GM13976 (cell line): ENCODE measurements at regions not wholly inside any gene's neighbourhood (a gene's known extent, or its start where the extent isn't known, plus 50 kb on each side); places are given as distances from the start of the nearest gene placed in this dataset.
"Not testable (repeated sequence)": the region's sequence is repeated elsewhere in the genome, so short reads cannot be mapped to it uniquely, and the experiment has no call there.

Experiments used
- DNase-seq: peaks from one replicate; pipeline ENCODE4 v3.0.0; 2012; ENCODE audit warnings: low spot score
- in situ Hi-C: fragments of 300-500 bp; cut with MboI; formaldehyde crosslinking; loops from one replicate; pipeline ENCODE4 v1.12.0; 2022; ENCODE audit warnings: low sequenced_read_pairs, mixed read lengths, inconsistent platforms; ENCODE audit not compliant: unreplicated experiment
- TF ChIP-seq, protein P1 (sequence below): IDR thresholded peaks from 2 replicates; pipeline ENCODE4 v1.5.1; 2012; ENCODE audit warnings: borderline replicate concordance, mild to moderate bottlenecking; ENCODE audit not compliant: insufficient read depth; ENCODE audit errors: extremely low read depth, missing control alignments, control extremely low read depth

DNA sequence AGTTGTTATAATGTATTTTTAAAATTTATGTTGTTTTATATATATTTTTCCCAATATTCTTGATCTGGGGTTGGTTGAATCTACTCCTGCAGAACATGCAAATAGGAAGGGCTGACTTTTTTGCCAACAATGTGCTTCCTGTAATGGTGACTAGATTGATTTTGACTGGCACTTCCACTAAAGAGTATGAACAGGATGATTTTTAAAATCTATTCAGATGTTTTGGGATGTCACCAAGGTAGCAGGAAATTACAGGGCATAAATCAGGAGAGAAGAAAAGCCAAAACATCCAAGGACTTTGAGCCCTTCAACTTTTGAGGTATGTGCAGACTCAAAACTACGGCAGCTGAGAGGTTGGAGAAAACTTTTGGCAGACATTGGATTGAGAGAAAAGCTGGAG lies 1047.6 kb downstream of the SLITRK5 start:
- in situ Hi-C loops: no loop called here
- TF ChIP-seq, protein P1, sequence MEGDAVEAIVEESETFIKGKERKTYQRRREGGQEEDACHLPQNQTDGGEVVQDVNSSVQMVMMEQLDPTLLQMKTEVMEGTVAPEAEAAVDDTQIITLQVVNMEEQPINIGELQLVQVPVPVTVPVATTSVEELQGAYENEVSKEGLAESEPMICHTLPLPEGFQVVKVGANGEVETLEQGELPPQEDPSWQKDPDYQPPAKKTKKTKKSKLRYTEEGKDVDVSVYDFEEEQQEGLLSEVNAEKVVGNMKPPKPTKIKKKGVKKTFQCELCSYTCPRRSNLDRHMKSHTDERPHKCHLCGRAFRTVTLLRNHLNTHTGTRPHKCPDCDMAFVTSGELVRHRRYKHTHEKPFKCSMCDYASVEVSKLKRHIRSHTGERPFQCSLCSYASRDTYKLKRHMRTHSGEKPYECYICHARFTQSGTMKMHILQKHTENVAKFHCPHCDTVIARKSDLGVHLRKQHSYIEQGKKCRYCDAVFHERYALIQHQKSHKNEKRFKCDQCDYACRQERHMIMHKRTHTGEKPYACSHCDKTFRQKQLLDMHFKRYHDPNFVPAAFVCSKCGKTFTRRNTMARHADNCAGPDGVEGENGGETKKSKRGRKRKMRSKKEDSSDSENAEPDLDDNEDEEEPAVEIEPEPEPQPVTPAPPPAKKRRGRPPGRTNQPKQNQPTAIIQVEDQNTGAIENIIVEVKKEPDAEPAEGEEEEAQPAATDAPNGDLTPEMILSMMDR: no peak
- no peak for DNase-seq

DNA sequence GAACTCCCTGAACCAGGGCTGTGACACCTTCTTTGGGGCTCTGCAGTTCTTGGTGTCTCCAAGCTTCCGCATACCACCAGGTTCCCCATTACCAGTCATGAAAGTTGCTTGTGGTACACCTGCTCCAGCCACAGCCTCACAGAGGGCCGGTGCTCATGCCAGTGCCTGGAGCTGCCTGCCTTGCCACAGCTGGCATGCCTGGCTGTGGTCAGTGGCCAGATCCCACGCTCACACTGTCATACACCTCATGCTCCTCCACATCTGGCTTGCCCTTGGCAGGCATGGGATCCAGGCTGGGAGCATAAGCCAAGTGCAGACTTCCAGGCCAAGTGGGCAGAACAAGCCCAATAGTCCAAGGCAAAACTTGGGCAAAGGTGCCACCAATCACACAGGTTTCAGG lies 1054.9 kb downstream of the SLITRK5 start:
- in situ Hi-C loops: no loop called here
- TF ChIP-seq, protein P1: no peak

DNA sequence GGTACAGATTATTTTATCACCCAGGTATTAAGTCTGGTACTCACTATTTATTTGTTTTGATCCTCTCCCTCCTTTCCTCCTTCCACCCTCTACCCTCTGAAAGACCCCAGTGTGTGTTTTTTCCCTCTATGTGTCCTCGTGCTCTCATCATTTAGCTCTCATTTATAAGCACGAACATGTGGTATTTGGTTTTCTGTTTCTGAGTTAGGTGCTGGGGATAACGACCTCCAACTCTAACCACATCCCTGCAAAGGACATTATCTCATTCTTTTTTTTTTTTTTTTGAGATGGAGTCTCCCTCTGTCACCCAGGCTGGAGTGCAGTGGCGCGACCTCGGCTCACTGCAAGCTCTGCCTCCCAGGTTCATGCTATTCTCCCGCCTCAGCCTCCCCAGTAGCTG lies 1056.1 kb downstream of the SLITRK5 start:
- in situ Hi-C loops, DNase-seq: not testable (repeated sequence)

More for the DNA sequence above, 1054.9 kb downstream of the SLITRK5 start:
- DNase-seq: no peak

DNA sequence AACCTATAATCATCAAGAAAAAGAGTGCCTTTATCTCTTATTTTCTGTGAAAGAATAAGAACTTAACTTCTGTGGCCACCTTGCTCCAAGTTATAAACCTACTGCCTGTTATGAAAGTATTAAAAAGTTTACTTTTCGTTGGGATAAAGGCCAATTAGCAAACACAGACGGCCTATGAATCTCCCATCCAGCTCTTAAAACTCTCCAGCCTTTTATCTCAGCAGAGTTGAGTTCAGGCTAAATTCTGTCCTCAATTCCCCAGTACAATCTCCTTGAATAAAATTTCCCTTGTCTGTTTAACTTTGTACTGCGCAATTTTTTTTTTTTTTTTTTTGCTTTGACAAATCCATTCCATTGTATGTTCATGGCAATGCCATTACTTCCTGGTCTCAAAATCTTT lies 1058.4 kb downstream of the SLITRK5 start:
- DNase-seq: no peak
- in situ Hi-C loops: no loop called here
- TF ChIP-seq, protein P1: no peak

DNA sequence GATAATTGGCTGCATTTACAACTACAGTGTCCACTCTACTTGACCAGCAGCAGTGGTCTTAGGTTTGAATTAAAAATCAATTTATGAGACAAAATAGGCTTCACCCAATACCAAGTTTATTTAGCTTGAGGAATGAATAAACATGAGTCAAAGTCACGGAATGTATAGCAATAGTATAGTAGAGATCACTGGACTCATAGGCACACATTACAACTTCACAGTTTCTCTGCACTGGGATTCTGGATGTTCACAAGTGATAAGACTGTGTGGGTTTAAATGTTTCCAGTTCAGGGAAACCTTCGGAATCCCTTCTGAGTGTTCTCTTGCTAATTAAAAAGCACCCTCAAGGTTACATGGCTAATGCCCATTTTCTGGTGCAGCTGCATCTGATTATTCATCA lies 1064.9 kb downstream of the SLITRK5 start:
- DNase-seq: no peak
- in situ Hi-C loops: no loop called here
- TF ChIP-seq, protein P1: no peak

DNA sequence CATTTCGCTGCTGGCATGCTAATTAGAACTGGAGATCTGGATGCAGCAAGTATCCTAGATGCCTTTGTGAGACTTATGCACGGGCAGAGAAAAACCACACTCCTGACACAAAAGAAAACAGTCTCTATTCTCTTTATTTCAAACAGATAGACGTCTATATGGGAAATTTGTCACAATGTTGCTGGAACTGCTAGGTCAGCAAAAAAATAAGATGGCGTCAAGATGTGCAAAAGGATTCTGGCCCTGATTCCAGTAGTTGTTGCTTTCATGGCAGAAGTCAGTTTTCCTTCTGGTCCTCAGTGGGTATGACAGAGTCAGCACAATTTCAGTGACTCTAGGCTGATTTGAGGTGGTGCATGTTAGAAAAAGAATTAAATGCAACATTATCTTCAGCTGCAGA lies 1068.0 kb downstream of the SLITRK5 start:
- in situ Hi-C loops: no loop called here
- TF ChIP-seq, protein P1: no peak
- no peak for DNase-seq

DNA sequence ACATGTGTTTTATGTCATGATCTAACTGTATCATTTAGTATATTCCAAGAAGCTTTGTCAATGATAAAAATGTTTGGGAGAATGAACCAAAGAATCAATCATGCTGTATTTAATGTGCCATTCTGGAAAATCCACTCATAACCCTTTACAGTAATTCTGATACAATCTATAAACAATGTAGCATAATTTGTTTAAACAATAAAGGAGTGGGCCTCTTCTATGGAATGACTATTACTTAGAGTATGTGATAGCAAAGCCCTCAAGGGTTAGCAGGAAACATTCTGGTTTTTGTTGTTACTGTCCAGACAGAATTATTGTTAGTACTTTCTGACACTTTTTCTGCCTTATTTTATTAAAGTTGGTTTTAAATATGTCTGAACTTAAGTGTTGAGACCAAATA lies 1073.1 kb downstream of the SLITRK5 start:
- in situ Hi-C loops: no loop called here
- TF ChIP-seq, protein P1: no peak
- no peak for DNase-seq
